ENCODE measurements at regions not wholly inside any gene's neighbourhood (a gene's known extent, or its start where the extent isn't known, plus 50 kb on each side); places are given as distances from the start of the nearest gene placed in this dataset.

GRCh38 chr9:2362150-2362549 lies 259.4 kb upstream of the VLDLR start:
- no peaks in the 10 kb centered on the region for H3K27me3 ChIP-seq
- H3K27ac ChIP-seq, result no peak overlapping the region
- no peak overlapping the region for H3K4me3 ChIP-seq
- ATAC-seq, result no peak
- H3K36me3 ChIP-seq, result no peaks in the 10 kb centered on the region
- H3K9me3 ChIP-seq, result no peaks in the 10 kb centered on the region
- no peak for DNase-seq
- intact Hi-C loops (cut with DNase I; ENCODE audit: low total_unique reads) (no loop called here), in situ Hi-C loops (cut with MboI; ENCODE audit: low sequenced_read_pairs in 4 of 4) (no loop called here)
- H3K4me1 ChIP-seq, result no peaks in the 10 kb centered on the region
- TF ChIP-seq CTCF (IDR thresholded peaks at IDR 0.05 in 4 of 5, conservative IDR thresholded peaks at IDR 0.05 in 1 of 5) (no peak), POLR2A (IDR thresholded peaks at IDR 0.05) (no peak)

GRCh38 chr9:2363138-2363745 lies 258.3 kb upstream of the VLDLR start:
- no peak for ATAC-seq
- intact Hi-C loops (cut with DNase I; ENCODE audit: low total_unique reads) (no loop called here), in situ Hi-C loops (cut with MboI; ENCODE audit: low sequenced_read_pairs in 4 of 4) (no loop called here)

GRCh38 chr9:2363781-2364180 lies 257.8 kb upstream of the VLDLR start:
- intact Hi-C loops (cut with DNase I; ENCODE audit: low total_unique reads) (no loop called here), in situ Hi-C loops (cut with MboI; ENCODE audit: low sequenced_read_pairs in 4 of 4) (no loop called here)
- DNase-seq (no peak), ATAC-seq (no peak)
- no peaks in the 10 kb centered on the region for H3K36me3 ChIP-seq
- no peaks in the 10 kb centered on the region for H3K9me3 ChIP-seq
- no peak for TF ChIP-seq POLR2A (IDR thresholded peaks at IDR 0.05)
- TF ChIP-seq CTCF (IDR thresholded peaks at IDR 0.05 in 4 of 5, conservative IDR thresholded peaks at IDR 0.05 in 1 of 5), result no peak
- no peaks in the 10 kb centered on the region for H3K27me3 ChIP-seq
- H3K4me1 ChIP-seq, result no peaks in the 10 kb centered on the region
- no peak overlapping the region for H3K4me3 ChIP-seq
- no peak overlapping the region for H3K27ac ChIP-seq

More at GRCh38 chr9:2363138-2363745, 258.3 kb upstream of the VLDLR start:
- Histone ChIP-seq H3K27ac (no peak overlapping the region), H3K4me1 (no peaks in the 10 kb centered on the region), H3K4me3 (no peak overlapping the region), H3K36me3 (no peaks in the 10 kb centered on the region), H3K9me3 (no peaks in the 10 kb centered on the region), H3K27me3 (no peaks in the 10 kb centered on the region)
- TF ChIP-seq CTCF (IDR thresholded peaks at IDR 0.05 in 4 of 5, conservative IDR thresholded peaks at IDR 0.05 in 1 of 5) (no peak), POLR2A (IDR thresholded peaks at IDR 0.05) (no peak)
- DNase-seq, result no peak

- TF ChIP-seq POLR2A (IDR thresholded peaks at IDR 0.05) (no peak), CTCF (IDR thresholded peaks at IDR 0.05 in 4 of 5, conservative IDR thresholded peaks at IDR 0.05 in 1 of 5) (no peak)
- H3K4me3 ChIP-seq, result no peak overlapping the region
- no peaks in the 10 kb centered on the region for H3K9me3 ChIP-seq
- intact Hi-C loops (cut with DNase I; ENCODE audit: low total_unique reads) (no loop called here), in situ Hi-C loops (cut with MboI; ENCODE audit: low sequenced_read_pairs in 4 of 4) (no loop called here)
- H3K4me1 ChIP-seq, result no peaks in the 10 kb centered on the region
- ATAC-seq (no peak), DNase-seq (no peak)
- no peak overlapping the region for H3K27ac ChIP-seq
- H3K36me3 ChIP-seq, result no peaks in the 10 kb centered on the region
- H3K27me3 ChIP-seq, result no peaks in the 10 kb centered on the region
Observed at GRCh38 chr9:2367970-2368369, 253.6 kb upstream of the VLDLR start.

GRCh38 chr9:2373648-2374047 lies 247.9 kb upstream of the VLDLR start:
- no peak overlapping the region for H3K4me3 ChIP-seq
- no peak for ATAC-seq
- in situ Hi-C loops (cut with MboI; ENCODE audit: low sequenced_read_pairs in 4 of 4) (no loop called here), intact Hi-C loops (cut with DNase I; ENCODE audit: low total_unique reads) (no loop called here)
- H3K27me3 ChIP-seq, result no peaks in the 10 kb centered on the region
- no peaks in the 10 kb centered on the region for H3K9me3 ChIP-seq
- no peak for TF ChIP-seq POLR2A (IDR thresholded peaks at IDR 0.05)
- TF ChIP-seq CTCF (IDR thresholded peaks at IDR 0.05 in 4 of 5, conservative IDR thresholded peaks at IDR 0.05 in 1 of 5), result no peak
- no peaks in the 10 kb centered on the region for H3K36me3 ChIP-seq
- DNase-seq, result no peak
- no peaks in the 10 kb centered on the region for H3K4me1 ChIP-seq
- H3K27ac ChIP-seq, result no peak overlapping the region

All from gastrocnemius medialis (tissue), 4 donors.